ENCODE measurements at regions not wholly inside any gene's neighbourhood (a gene's known extent, or its start where the extent isn't known, plus 50 kb on each side); places are given as distances from the start of the nearest gene placed in this dataset.

DNA sequence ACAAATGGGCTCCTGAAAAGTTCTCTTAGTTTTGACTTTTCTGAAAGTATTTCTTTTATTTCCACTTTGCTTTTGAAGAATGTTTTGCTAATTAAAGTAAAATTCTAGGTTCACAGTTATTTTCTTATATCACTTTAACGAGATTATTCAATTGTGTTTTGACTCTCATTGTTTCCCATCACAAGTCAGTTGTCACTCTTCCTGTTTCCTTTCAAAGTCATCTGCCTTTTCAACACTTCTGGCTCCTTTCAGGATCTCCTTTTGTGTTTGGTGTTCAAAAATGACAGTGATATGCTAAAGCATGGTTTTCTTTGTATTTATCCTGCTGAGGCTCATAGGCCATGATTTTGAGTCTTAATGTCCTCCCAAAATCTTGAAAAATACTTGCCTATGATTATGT is 235.4 kb upstream of the TAS2R1 start:
- H3K4me1 Mint-ChIP-seq = no peaks in the 10 kb centered on the region
- H3K4me3 Mint-ChIP-seq = no peak overlapping the region
- no peak for ATAC-seq
- no peak for DNase-seq
- H3K36me3 Mint-ChIP-seq (ENCODE audit: low read depth) = no peaks in the 10 kb centered on the region
- H3K9me3 Mint-ChIP-seq = peaks cover 34% of the 10 kb centered on the region
- H3K27me3 Mint-ChIP-seq = no peaks in the 10 kb centered on the region
- no peak overlapping the region for H3K27ac Mint-ChIP-seq

DNA sequence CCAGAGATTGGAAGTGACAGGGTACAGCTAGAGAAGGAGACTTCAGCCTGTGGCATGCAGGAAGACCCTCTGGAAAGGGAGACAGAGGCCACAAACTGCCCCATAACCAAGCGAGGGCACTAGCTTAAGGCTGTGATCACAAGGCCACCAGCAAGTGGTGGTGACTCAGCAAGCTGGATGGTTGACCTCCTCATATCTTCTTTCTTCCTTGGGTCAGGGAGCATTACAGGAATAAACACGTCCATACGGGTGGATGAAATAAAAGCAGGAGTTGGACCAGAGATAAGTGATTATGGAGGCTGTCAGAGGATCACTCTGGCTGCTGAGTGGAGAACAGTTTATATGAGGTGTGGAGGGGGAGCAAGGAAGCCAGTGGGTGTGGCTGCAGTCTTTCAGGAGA is 234.6 kb upstream of the TAS2R1 start:
- no peaks in the 10 kb centered on the region for H3K4me1 Mint-ChIP-seq
- H3K4me3 Mint-ChIP-seq = no peak overlapping the region
- no peaks in the 10 kb centered on the region for H3K27me3 Mint-ChIP-seq
- no peaks in the 10 kb centered on the region for H3K36me3 Mint-ChIP-seq (ENCODE audit: low read depth)
- H3K9me3 Mint-ChIP-seq = peaks cover 27% of the 10 kb centered on the region
- DNase-seq (no peak), ATAC-seq (no peak)
- no peak overlapping the region for H3K27ac Mint-ChIP-seq

DNA sequence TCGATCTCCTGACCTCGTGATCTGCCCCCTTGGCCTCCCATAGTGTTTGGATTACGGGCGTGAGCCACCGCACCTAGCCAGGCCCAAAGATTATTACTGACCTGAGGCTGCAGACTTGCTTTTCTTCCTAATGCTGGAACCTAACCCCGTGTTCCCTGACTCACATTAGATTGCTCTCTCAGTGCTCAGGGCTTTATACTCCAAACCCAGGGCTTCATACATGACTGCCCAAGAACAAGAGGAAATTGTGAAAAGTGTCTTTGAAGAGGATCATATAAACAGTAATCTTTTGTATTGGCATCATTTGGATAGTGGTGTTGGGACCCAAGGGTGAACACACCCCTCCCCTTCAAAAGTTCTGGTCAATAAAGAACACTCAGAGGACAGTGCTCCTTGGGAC is 233.3 kb upstream of the TAS2R1 start:
- no peaks in the 10 kb centered on the region for H3K4me1 Mint-ChIP-seq
- H3K27me3 Mint-ChIP-seq = no peaks in the 10 kb centered on the region
- no peak for DNase-seq
- ATAC-seq = no peak
- H3K9me3 Mint-ChIP-seq = peaks cover 27% of the 10 kb centered on the region
- no peaks in the 10 kb centered on the region for H3K36me3 Mint-ChIP-seq (ENCODE audit: low read depth)
- H3K4me3 Mint-ChIP-seq = no peak overlapping the region
- no peak overlapping the region for H3K27ac Mint-ChIP-seq

DNA sequence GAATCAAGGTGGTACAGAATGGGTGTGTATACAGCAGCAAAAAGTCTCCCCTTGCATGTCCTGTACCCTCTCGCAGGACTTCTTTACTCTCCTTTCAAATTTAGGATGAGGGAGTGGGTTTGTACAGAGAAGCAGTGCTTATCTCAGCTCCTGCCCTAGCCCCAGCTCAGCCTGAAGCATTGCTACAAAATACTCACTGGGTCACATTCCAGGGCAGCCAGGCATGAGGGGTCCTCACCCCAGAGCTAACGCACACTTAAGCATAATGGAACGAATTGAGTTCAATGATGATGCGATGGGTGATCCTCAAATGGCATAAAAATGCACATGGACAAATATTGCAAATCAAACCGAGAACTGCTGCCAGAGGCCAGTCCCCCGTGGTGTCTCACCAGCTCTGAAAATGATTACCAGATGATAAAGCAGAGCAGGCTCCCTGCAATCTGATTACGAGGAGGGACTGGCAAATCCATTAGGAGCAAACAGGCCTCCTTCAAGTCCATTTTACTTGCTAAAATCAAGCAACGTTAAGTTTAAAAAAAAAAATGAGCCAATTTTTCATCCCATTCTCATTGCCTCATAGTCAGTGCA is 231.6 kb upstream of the TAS2R1 start:
- H3K4me1 Mint-ChIP-seq = no peaks in the 10 kb centered on the region
- no peak overlapping the region for H3K4me3 Mint-ChIP-seq
- DNase-seq (no peak), ATAC-seq (no peak)
- H3K27ac Mint-ChIP-seq = no peak overlapping the region
- no peaks in the 10 kb centered on the region for H3K36me3 Mint-ChIP-seq (ENCODE audit: low read depth)
- H3K9me3 Mint-ChIP-seq = peaks cover 24% of the 10 kb centered on the region
- H3K27me3 Mint-ChIP-seq = no peaks in the 10 kb centered on the region

- peaks cover 13% of the 10 kb centered on the region for H3K9me3 Mint-ChIP-seq
- H3K27me3 Mint-ChIP-seq = no peaks in the 10 kb centered on the region
- no peak overlapping the region for H3K27ac Mint-ChIP-seq
- no peaks in the 10 kb centered on the region for H3K36me3 Mint-ChIP-seq (ENCODE audit: low read depth)
- ATAC-seq (no peak), DNase-seq (no peak)
- H3K4me1 Mint-ChIP-seq = no peaks in the 10 kb centered on the region
- no peak overlapping the region for H3K4me3 Mint-ChIP-seq
Measured at GRCh38 chr5:9859808-9860207, 229.7 kb upstream of the TAS2R1 start.

GRCh38 chr5:9858043-9858442 is 227.9 kb upstream of the TAS2R1 start:
- ATAC-seq (no peak), DNase-seq (no peak)
- H3K4me3 Mint-ChIP-seq = no peak overlapping the region
- H3K27me3 Mint-ChIP-seq = no peaks in the 10 kb centered on the region
- no peaks in the 10 kb centered on the region for H3K36me3 Mint-ChIP-seq (ENCODE audit: low read depth)
- peaks cover 11% of the 10 kb centered on the region for H3K9me3 Mint-ChIP-seq
- no peak overlapping the region for H3K27ac Mint-ChIP-seq
- H3K4me1 Mint-ChIP-seq = no peaks in the 10 kb centered on the region

DNA sequence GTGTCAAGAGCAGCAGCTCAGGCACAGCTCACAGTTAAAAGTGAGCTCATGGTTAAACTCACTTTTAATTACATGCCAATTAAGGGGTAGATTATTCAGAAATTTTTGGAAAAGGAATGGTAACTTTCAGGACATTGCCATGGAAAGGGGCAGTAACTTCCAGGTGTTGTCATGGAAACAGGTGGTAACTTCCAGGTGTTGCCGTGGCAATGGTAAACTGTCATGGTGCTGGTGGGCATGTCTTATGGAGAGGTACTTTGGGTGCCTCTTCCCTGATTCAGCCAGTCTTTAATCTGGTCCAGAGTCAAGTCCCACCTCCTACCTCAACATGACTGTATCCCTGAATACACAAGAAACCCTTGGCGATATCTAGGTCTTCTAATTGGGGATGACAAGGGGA is 223.2 kb upstream of the TAS2R1 start:
- Mint-ChIP-seq H3K4me3 (no peak overlapping the region), H3K27me3 (no peaks in the 10 kb centered on the region), H3K36me3 (ENCODE audit: low read depth) (no peaks in the 10 kb centered on the region), H3K4me1 (no peaks in the 10 kb centered on the region), H3K9me3 (peaks cover 16% of the 10 kb centered on the region), H3K27ac (no peak overlapping the region)
- DNase-seq (no peak), ATAC-seq (no peak)

DNA sequence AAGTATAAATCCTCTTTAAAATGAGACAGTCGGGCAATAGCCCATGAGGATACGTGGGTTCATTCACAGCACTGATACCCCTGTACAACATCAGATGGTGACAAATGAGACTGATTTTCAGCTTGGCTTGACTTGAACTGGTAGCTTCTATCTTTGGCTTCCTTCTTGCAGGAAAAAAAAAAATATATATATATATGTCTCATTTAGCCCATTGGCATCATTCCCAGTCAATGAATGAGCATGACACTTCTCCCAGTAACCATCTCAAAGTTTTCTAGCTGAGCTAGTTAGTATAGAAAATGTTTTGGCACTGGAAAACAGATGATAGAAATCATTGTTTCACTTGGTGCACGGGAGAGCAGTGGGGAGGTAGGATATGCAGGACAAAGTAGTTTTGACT is 222.5 kb upstream of the TAS2R1 start:
- ATAC-seq (no peak), DNase-seq (no peak)
- H3K4me1 Mint-ChIP-seq = no peaks in the 10 kb centered on the region
- H3K27ac Mint-ChIP-seq = no peak overlapping the region
- no peaks in the 10 kb centered on the region for H3K27me3 Mint-ChIP-seq
- no peaks in the 10 kb centered on the region for H3K36me3 Mint-ChIP-seq (ENCODE audit: low read depth)
- peaks cover 16% of the 10 kb centered on the region for H3K9me3 Mint-ChIP-seq
- H3K4me3 Mint-ChIP-seq = no peak overlapping the region

DNA sequence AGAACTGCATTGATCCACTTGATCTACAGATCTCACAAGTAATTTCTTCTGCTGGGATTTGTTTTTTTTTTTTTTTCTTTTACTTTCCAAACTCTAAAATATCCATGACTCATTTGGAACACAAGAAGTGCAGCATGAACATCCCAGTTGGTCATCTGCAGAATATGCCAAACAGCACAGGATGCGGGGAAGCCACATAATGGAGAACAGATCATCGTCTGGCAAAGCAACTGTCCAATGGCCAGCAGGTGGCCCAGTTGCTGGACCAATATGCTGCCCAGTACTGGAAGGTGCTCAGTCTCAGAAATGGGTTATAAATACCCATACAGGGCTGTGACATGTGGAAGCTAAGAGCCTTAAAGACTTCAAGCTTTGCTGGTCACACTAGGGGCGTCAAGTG is 221.3 kb upstream of the TAS2R1 start:
- H3K27me3 Mint-ChIP-seq = no peaks in the 10 kb centered on the region
- peaks cover 8% of the 10 kb centered on the region for H3K9me3 Mint-ChIP-seq
- no peak overlapping the region for H3K27ac Mint-ChIP-seq
- no peak for ATAC-seq
- no peak for DNase-seq
- H3K4me3 Mint-ChIP-seq = no peak overlapping the region
- H3K36me3 Mint-ChIP-seq (ENCODE audit: low read depth) = no peaks in the 10 kb centered on the region
- H3K4me1 Mint-ChIP-seq = no peaks in the 10 kb centered on the region

GRCh38 chr5:9850456-9850855 is 220.3 kb upstream of the TAS2R1 start:
- peaks cover 4% of the 10 kb centered on the region for H3K9me3 Mint-ChIP-seq
- H3K27ac Mint-ChIP-seq = no peak overlapping the region
- ATAC-seq (no peak), DNase-seq (no peak)
- no peak overlapping the region for H3K4me3 Mint-ChIP-seq
- no peaks in the 10 kb centered on the region for H3K27me3 Mint-ChIP-seq
- no peaks in the 10 kb centered on the region for H3K4me1 Mint-ChIP-seq
- H3K36me3 Mint-ChIP-seq (ENCODE audit: low read depth) = no peaks in the 10 kb centered on the region

DNA sequence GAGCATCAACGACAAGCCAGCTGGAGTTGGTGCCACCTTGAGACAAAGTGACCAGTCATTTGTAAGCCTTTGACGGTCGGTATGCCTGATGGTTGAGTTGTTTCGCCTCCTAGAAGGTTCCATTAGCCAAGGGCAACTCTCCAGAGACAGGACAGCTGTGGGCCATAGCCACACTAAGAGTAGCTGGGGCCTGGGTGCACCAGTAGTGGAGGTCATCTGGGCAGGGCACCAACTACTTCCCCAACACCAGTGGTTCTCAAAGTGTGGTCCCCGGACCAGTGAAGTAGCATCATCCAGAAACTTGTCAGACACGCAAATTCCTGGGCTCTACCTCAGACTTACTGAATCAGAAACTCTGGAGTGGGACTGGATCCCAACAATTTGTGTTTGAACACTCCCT is 217.5 kb upstream of the TAS2R1 start:
- H3K4me1 Mint-ChIP-seq = no peaks in the 10 kb centered on the region
- no peak for DNase-seq
- H3K36me3 Mint-ChIP-seq (ENCODE audit: low read depth) = no peaks in the 10 kb centered on the region
- no peak overlapping the region for H3K27ac Mint-ChIP-seq
- H3K9me3 Mint-ChIP-seq = peaks cover 9% of the 10 kb centered on the region
- H3K27me3 Mint-ChIP-seq = no peaks in the 10 kb centered on the region
- ATAC-seq = no peak
- H3K4me3 Mint-ChIP-seq = no peak overlapping the region

GRCh38 chr5:9845185-9845584 is 215.0 kb upstream of the TAS2R1 start:
- H3K4me3 Mint-ChIP-seq = no peak overlapping the region
- no peaks in the 10 kb centered on the region for H3K36me3 Mint-ChIP-seq (ENCODE audit: low read depth)
- no peaks in the 10 kb centered on the region for H3K27me3 Mint-ChIP-seq

DNA sequence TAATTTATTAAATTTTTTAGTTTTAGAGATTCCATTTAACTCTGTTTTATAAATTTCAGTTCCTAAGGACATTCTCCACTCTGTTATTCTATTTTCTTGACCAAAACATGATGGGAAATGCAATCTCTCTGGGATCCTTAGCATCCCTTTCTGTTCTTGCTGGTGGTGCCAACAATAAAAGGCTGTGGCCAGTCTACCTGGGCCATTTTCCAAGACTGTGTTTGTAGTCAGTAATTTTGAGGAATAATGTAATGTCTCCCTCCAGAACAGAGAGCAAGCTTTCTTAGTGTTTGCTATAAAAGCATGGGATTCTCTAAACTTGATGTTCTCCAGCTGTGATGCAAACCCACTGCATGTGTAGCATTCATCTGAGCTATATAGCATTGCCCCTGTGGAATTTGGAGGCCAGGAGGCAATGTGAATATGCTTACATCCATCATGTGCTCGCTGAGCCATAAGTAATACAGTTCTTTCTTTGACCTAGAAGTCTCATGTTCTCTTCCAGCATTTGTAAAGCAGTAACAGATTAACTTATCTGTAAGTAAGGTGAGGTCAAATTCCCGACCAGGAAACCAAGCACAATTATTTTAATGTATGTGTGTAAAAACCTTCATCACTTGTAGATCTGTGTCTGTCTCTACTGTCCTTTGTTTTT is 211.5 kb upstream of the TAS2R1 start:
- no peak for ATAC-seq
- H3K36me3 Mint-ChIP-seq (ENCODE audit: low read depth) = no peaks in the 10 kb centered on the region
- H3K4me1 Mint-ChIP-seq = no peaks in the 10 kb centered on the region

More at GRCh38 chr5:9845185-9845584, 215.0 kb upstream of the TAS2R1 start:
- H3K9me3 Mint-ChIP-seq = peaks cover 15% of the 10 kb centered on the region
- no peaks in the 10 kb centered on the region for H3K4me1 Mint-ChIP-seq
- ATAC-seq (no peak), DNase-seq (no peak)
- no peak overlapping the region for H3K27ac Mint-ChIP-seq

GRCh38 chr5:9838916-9839315 is 208.8 kb upstream of the TAS2R1 start:
- ATAC-seq (no peak), DNase-seq (no peak)
- H3K36me3 Mint-ChIP-seq (ENCODE audit: low read depth) = no peaks in the 10 kb centered on the region
- peaks cover 11% of the 10 kb centered on the region for H3K9me3 Mint-ChIP-seq
- no peak overlapping the region for H3K4me3 Mint-ChIP-seq
- H3K27me3 Mint-ChIP-seq = no peaks in the 10 kb centered on the region
- no peak overlapping the region for H3K27ac Mint-ChIP-seq
- no peaks in the 10 kb centered on the region for H3K4me1 Mint-ChIP-seq

More for the DNA sequence above, 211.5 kb upstream of the TAS2R1 start:
- Mint-ChIP-seq H3K9me3 (peaks cover 11% of the 10 kb centered on the region), H3K27me3 (no peaks in the 10 kb centered on the region), H3K4me3 (no peak overlapping the region), H3K27ac (no peak overlapping the region)
- no peak for DNase-seq

DNA sequence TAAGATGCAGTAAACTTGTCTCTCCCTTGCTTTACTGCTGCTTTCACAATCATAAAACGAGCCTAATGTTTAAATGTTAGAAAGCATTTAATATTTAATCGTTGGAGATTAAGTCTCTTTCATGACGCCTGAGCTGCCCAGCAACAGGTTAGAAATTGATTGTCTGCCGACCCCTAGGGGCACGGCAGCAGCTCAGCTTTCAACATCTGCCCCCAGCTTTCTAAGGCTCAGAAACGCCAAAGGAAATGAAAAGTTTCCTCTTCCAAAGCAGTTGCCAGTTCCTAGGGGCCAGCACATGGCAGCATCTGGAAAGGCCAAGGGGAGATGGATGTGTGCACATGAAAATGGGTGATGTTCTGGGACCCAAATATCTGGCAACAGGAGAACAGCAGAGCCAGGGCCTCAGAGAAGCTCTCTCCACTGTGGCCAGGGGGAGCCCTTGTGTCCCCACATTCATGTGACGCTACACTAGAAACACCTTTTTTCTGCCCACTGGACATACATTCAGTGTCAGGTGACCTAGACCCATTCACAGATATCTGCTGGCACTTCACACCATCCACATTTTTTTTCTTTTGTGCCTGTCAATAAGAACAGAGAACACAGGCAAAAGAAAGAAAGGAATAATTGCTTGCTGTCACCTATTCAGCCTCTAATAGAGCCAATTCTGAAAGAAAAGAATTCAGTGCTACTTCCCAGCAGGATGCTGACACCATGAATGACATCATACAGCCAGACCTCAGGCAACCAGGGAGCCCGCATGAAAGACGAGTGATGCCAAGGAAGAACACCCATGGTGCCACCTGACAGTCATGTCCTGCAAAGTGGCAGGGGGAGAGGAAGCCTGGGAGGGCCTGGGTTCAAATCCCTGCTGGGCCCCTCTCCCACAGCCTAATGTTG is 205.0 kb upstream of the TAS2R1 start:
- no peak overlapping the region for H3K27ac Mint-ChIP-seq
- H3K36me3 Mint-ChIP-seq (ENCODE audit: low read depth) = no peaks in the 10 kb centered on the region
- DNase-seq = no peak
- H3K4me3 Mint-ChIP-seq = no peak overlapping the region
- no peak for ATAC-seq
- H3K4me1 Mint-ChIP-seq = no peaks in the 10 kb centered on the region
- H3K9me3 Mint-ChIP-seq = no peaks in the 10 kb centered on the region
- no peaks in the 10 kb centered on the region for H3K27me3 Mint-ChIP-seq

Measured in activated naive CD8-positive, alpha-beta T cell treated with anti-CD3 and anti-CD28 coated beads, Interleukin-2, amount 50 U/mL, for 24 hours (primary cell).